22Rv1 (cell line): ENCODE measurements at regions not wholly inside any gene's neighbourhood (a gene's known extent, or its start where the extent isn't known, plus 50 kb on each side); places are given as distances from the start of the nearest gene placed in this dataset.

Experiments used
- CTCF ChIP-seq: fragments of 450-650 bp; IDR thresholded peaks from 2 replicates; pipeline ENCODE4 v1.5.1; 2017; ENCODE audit warnings: mild to moderate bottlenecking
- ZFX ChIP-seq: fragments of 450-650 bp; IDR thresholded peaks from 2 replicates; pipeline ENCODE4 v1.6.1; 2017; ENCODE audit warnings: antibody characterized with exemption, borderline replicate concordance

- TF ChIP-seq CTCF (no peak), ZFX (no peak)
Measured at GRCh38 chr2:163395602-163396001, 340.2 kb downstream of the FIGN start.
